Fibroblast of mammary gland (primary cell): ENCODE measurements at regions not wholly inside any gene's neighbourhood (a gene's known extent, or its start where the extent isn't known, plus 50 kb on each side); places are given as distances from the start of the nearest gene placed in this dataset.

Experiments used
- DNase-seq: peaks from one replicate; pipeline ENCODE4 v3.0.0-alpha.2; 2010; ENCODE audit warnings: low read depth
- H3K4me3 ChIP-seq: 2 replicates; pipeline ENCODE4 v1.5.1; 2011; ENCODE audit warnings: low read depth, mild to moderate bottlenecking, low read length, moderate library complexity; ENCODE audit not compliant: control insufficient read depth
- TF ChIP-seq, protein P1 (sequence below): conservative IDR thresholded peaks from 2 replicates; pipeline ENCODE4 v1.5.1; 2011; ENCODE audit warnings: low read depth, low read length, inconsistent platforms; ENCODE audit not compliant: control insufficient read depth, insufficient read depth

DNA sequence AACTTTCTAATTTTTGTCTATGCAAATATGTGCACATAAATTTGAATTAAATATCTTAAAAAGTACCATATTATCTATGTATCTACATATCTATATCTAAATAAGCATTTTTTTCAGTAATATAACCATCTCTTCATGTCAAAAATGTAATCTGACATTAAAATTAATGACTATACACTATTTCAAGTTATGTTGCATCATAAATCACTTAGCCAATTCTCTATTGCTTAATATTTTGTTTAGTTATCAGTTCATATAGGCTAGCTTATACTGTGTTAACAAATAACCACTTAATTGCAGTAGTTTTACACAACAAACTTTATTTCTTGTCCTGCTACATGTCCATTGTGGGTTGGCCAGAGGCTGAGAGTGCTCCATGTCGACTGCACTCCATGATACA, 360.8 kb downstream of the EPM2A start:
- DNase-seq = no peak
- no peak overlapping the region for H3K4me3 ChIP-seq
- TF ChIP-seq, protein P1, sequence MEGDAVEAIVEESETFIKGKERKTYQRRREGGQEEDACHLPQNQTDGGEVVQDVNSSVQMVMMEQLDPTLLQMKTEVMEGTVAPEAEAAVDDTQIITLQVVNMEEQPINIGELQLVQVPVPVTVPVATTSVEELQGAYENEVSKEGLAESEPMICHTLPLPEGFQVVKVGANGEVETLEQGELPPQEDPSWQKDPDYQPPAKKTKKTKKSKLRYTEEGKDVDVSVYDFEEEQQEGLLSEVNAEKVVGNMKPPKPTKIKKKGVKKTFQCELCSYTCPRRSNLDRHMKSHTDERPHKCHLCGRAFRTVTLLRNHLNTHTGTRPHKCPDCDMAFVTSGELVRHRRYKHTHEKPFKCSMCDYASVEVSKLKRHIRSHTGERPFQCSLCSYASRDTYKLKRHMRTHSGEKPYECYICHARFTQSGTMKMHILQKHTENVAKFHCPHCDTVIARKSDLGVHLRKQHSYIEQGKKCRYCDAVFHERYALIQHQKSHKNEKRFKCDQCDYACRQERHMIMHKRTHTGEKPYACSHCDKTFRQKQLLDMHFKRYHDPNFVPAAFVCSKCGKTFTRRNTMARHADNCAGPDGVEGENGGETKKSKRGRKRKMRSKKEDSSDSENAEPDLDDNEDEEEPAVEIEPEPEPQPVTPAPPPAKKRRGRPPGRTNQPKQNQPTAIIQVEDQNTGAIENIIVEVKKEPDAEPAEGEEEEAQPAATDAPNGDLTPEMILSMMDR = no peak

DNA sequence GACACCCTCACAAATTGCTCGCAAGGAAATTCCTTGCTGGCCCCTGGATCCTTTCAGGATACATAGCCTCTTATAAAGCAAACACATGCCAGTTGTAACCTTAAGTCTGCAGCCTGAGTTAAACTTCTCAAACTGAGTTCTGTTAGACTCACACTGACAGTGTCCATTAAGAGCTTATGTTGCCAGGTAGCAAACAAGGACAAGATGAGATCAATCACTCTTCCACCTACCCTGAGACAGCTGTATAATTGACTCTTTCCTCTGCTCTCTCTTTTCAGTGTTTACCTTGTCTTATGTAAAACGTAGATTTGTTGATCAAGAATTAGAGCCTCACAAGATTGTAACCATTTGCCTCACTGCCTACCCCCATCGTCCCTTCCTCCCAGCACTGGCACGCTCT, 359.8 kb downstream of the EPM2A start:
- H3K4me3 ChIP-seq = no peak overlapping the region
- no peak for DNase-seq
- TF ChIP-seq, protein P1 = no peak

DNA sequence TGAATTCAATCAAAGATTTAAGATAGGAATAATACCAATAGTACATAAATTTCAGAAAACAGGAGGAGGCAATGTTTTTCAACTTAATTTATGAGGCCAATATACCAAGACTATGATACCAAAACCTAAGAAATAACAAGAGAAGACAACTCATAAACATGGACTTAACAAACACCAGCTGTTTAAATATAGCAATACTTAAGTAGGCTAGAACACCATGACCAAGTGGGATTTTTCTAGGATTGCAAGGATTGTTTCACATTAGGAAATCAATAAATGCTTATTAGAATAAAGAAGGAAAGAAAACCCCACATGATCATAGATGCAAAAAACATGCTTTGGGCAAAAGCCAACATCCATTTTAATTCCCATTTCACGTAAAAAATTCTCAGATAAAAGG, 355.1 kb downstream of the EPM2A start:
- TF ChIP-seq, protein P1 = no peak
- H3K4me3 ChIP-seq = no peak overlapping the region
- DNase-seq = no peak

DNA sequence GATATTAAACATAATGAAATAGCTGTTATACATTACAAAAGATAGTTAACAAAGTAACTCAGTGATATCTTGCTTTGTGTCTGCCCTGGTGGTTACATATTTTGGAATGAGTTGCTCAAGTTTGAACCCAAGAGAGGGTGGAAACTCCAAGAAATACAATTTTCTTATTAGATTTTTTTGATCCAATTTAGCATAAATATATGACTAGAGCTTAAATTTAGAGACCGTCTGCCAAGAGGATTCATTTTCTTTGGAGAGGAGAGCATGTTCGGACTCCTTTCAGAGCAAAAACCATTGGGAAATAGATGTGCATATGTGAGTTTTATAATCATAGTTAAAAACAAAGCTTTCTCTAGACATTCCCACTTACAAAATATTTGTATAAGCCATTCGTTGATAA, 353.4 kb downstream of the EPM2A start:
- no peak for DNase-seq
- TF ChIP-seq, protein P1 = no peak
- H3K4me3 ChIP-seq = no peak overlapping the region

DNA sequence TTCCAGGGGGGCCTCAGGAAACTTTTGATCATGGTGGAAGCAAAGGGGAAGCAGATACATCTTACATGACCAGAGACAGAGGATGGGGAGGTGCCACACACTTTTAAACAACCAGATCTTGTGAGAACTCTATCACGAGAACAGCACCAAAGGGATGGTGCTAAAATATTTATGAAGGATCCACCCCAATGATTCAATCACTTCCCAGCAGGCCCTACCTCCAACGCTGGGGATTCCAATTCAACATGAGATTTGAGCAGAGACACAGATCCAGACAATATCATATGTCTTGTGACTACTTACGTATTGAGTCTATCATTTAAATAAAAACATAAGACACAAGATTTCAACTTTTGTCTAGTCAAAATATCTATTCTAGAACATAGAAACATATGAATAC, 351.9 kb downstream of the EPM2A start:
- no peak for DNase-seq
- H3K4me3 ChIP-seq = no peak overlapping the region
- TF ChIP-seq, protein P1 = no peak

DNA sequence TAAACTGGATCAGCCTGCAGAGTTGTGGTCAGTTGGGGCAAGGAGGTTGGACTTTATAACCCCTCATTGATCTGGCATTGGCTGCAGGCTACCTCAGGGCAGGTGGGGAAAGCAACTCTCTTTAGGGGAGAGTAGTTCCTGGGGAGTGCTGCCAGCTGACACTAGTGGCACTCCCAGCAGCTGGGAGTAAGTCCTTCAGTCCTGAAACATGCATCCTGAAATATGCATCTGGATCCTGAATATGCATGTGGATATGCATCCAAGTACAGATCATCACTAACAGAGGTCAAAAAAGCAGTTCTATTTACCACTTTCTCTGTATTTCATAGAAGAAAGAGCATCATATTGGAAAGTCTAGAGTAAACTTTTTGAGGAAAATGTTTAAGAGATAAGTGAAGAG, 350.8 kb downstream of the EPM2A start:
- no peak overlapping the region for H3K4me3 ChIP-seq
- no peak for DNase-seq
- TF ChIP-seq, protein P1 = no peak

DNA sequence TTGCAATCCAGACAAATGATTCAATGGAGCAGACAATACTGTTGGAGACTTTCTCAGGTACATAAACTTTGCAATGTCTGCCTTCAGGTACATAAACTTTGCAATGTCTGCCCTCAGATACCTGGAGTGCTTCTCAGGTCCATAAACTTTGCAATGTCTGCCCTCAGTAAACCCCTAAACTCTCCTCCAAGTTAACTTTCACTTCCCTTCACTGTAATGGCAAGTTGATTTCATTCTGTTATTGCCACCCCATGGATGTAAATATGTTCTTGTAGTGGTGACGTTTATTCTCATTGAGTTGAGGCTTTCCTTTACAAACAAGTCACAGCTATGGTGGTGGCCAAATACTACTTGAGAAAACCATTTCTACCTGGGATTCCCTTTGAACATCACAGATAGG, 338.8 kb downstream of the EPM2A start:
- no peak overlapping the region for H3K4me3 ChIP-seq
- no peak for DNase-seq
- TF ChIP-seq, protein P1 = no peak
